GM21447 (cell line): ENCODE measurements at regions not wholly inside any gene's neighbourhood (a gene's known extent, or its start where the extent isn't known, plus 50 kb on each side); places are given as distances from the start of the nearest gene placed in this dataset.
"Not testable (repeated sequence)": the region's sequence is repeated elsewhere in the genome, so short reads cannot be mapped to it uniquely, and the experiment has no call there.

Source experiments
- ATAC-seq: cut with Tn5 transposase; IDR thresholded peaks from one replicate; pipeline ENCODE4 v1.9.1; 2021; ENCODE audit not compliant: unreplicated experiment

GRCh38 chr2:228599781-228600180 is 418.3 kb upstream of the SPHKAP start:
- ATAC-seq = no peak

- ATAC-seq = no peak
Observed at GRCh38 chr2:228599297-228599696, 417.8 kb upstream of the SPHKAP start.

DNA sequence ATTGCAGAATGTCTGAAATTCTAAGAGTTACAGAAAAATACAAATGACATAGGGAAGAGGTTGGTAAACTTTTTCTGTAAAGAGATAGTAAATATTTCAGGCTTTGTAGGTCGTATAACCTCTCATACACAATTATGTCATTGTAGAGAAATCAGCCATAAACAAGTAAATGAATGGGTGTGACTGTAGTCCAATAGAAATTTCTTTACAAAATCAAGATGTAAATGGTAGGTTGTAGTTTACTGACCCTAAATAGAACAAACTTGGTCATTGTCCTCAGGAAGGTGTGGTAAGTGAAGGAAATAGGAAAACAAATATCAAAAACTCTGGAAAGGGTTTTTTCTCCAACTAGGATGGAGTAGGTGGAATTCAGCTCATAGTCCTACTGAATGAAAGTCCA is 415.5 kb upstream of the SPHKAP start:
- ATAC-seq = no peak

DNA sequence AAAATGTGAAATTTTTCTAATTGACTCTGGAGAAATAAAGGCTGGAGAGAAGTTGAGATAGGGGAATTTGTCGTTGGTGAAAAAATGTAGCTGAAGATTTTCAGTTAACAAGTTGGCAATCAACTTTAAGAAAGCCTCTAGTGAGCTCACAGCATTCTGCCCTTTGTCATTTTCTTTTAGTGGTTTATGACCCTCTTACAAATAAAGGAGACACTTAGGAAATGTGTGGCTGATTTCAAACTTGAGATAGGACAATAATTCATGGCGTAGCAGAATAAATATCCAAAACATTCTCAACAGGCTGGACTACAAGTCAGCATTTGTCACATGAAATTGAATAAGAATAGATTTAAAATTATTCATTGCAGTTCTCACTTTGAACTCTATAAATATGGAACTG is 412.5 kb upstream of the SPHKAP start:
- ATAC-seq = no peak

- no peak for ATAC-seq
Observed at GRCh38 chr2:228592925-228593324, 411.4 kb upstream of the SPHKAP start.

- peak; percentile 89 for ATAC-seq
Observed at GRCh38 chr2:228590681-228591080, 409.2 kb upstream of the SPHKAP start.

DNA sequence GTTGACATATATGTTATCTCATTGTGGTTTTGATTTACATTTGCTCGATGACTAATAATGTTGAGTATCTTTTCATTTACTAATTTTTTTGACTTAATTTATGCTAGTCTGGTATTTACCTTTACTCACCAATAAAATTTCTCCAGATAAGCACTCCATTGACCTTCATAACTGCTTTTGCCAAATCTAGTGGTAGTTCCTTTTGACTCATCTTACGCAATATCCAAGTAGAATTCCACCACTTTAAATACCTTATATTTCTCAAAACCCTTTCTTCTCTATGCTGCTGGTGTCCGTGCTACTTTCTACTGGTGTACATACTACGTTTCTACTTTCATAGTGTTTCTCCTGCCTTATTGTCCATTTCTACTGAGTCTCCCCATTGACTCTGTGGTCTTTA is 407.6 kb upstream of the SPHKAP start:
- no peak for ATAC-seq

DNA sequence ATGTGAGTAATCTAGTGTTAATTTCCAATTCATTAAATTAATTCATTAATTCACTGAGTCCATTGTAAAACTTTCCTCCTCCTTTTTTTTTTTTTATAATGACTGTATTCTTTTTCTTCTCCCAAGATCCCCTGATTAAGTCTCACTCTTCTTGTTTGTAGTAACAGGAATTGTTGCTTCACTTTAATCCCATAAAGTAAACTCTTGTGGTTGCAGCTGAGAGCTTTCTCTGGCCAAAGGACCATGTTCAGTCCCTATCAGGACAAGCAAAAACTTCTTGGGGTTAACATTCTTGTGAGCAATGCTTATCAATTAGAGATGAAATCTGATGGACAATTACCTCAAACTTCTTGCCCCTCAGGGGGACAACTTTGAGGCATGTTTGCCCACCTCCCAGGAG is 400.2 kb upstream of the SPHKAP start:
- no peak for ATAC-seq

DNA sequence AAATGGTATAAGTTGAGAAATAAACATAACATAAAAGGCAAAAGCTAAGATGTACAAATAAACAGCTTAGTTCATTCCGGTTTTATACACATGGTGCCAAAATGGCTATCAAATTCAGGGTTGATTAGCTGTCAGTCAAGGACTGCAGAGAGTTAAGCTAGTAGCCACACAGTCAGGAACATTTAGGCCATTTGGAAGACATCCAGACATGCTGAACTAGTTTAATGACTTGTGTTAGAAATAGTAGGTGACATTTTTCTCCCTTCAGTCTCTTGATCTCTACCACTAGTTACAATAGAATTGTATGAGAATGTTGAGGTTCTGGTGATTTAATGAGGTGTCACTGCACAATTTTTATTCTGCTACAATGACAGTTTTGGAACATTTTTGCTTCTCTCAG is 394.4 kb upstream of the SPHKAP start:
- ATAC-seq = no peak

GRCh38 chr2:228568275-228568674 is 386.8 kb upstream of the SPHKAP start:
- ATAC-seq = not testable (repeated sequence)

- ATAC-seq = no peak
Observed at GRCh38 chr2:228561816-228562215, 380.3 kb upstream of the SPHKAP start.

DNA sequence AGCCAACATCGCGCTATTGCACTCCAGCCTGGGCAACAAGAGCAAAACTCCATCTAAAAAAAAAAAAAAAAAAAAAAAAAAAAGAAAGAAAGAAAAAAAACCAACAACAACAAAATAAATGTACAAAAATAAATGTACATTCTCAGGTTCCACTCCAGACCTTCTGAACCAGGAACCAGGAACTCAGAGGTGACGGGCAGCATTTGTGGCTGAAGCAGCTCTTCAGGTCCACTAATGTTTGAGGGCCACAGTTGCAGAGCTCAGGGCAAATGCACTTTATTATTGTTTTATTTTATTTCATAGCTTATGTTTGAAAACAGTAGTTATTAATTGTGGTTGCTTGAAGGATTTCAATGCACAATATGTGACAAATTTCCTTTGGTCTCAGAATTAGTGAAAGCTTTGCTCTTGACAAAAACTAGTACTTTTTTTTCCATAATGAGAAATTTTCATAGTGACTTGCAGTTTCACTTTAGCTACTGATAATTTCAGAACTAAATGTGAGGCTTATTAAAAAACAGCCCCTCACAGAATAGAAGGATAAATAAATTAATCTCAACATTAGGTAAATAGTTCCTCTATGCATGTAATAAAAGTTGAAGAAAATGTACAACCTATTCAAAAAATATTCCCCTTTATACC is 378.4 kb upstream of the SPHKAP start:
- ATAC-seq = no peak

GRCh38 chr2:228556717-228557116 is 375.2 kb upstream of the SPHKAP start:
- no peak for ATAC-seq

GRCh38 chr2:228549441-228550007 is 368.0 kb upstream of the SPHKAP start:
- ATAC-seq = no peak

GRCh38 chr2:228548230-228548629 is 366.7 kb upstream of the SPHKAP start:
- no peak for ATAC-seq

DNA sequence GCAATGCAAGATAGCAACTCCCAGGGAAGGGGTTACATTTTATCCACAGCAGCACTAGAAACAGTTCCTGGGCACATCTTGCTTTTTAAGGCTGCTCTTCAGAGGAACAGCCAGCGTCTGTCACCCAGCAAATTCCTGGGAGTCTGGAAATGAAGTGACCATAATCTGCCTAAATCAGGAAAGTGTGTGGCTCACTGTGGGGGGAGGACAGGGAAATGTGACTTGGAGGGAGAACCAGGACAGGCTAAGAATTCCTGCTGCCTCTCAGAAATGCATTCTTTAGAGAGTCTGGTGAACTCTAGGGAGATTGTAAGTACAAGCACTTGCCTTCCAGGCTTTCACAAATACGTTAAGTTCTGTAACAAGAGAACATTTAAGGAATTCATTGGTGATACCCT is 364.3 kb upstream of the SPHKAP start:
- ATAC-seq = no peak

DNA sequence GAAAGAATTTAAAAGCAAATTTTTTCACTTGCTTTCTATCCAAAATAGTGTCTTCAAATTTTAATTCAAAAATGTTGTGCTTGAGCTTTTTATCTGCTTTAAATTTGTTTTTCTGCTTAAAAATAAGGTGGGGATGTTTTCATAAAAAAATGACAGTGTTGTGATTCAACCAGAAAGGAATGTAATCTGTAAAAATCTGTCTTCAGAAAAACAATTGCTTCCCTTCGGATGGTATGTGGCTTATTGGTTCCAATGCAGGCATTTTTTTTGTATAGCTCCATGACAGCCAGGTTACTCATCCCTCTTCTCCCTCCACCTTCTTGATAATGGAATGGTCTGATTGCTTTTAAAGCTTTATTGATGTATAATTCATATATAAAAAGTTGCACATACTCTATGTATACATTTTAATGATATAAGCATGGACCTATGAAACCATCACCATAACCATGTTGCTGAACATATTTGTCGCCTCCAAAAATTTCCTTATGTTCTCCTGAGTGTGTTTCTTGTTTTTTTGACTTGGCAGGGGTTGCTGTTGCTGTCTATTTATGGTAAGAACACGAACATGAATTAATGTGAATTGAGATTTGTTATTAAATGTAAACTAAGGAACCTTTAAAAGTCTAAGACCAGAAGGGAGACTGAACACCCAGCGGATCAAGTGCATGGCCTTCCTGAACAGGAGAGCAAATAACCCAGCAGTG is 363.7 kb upstream of the SPHKAP start:
- ATAC-seq = no peak

DNA sequence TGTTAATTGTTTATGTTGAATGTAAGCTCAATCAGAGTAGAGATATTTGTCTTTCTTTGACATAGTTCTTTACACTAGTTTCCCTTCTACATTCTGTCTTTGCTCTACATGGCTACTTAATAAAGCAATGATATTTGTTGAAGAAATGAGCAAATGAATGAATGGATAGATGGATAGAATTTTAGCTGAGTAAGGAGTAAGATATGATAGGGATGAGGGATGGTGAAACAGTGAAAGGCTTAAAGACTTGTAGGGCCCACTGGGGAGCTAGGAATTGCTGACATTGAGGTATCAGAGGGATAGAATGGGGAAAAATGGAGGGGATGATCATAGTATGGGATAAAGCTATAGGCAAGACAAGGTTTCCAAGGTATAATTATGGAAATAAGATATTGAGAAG is 361.6 kb upstream of the SPHKAP start:
- no peak for ATAC-seq

GRCh38 chr2:228542277-228542676 is 360.8 kb upstream of the SPHKAP start:
- no peak for ATAC-seq

- ATAC-seq = no peak
Observed at GRCh38 chr2:228541789-228542188, 360.3 kb upstream of the SPHKAP start.

DNA sequence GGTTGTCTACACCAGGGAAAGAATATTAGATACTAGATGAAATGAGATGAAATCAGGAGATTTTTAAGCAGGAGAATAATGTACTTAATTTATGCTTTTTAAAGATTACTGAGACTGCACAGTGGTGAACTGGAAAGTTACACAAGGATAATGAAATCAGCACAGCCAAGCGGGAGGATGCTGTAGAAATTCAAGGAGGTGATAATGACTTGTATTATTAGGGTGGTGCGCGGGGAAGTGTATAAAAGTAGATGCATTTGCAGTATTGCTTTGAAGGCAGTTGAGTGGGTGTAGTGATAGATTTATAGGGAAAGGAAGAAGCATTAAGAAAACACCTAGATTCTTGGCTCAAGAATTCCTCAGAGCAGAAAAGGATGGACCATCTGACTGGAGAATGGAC is 359.5 kb upstream of the SPHKAP start:
- ATAC-seq = no peak

DNA sequence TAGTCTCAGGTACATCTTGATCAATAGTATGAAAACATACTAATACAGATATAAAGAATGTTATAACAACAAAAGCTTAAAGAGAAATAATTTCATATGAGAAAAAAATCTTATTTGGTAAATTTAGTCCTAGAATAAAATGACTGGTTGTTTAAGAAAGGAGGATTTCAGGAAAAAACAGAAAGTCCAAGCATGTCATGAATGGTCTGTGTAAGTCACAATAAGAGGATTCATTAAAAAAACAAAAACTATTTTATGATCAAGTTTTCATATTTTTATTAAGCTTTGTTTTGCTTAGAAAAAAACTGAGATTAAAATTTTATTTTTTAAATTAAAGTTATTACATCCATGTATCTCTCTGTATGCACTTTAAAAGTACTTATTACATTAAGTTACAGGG is 353.9 kb upstream of the SPHKAP start:
- no peak for ATAC-seq

DNA sequence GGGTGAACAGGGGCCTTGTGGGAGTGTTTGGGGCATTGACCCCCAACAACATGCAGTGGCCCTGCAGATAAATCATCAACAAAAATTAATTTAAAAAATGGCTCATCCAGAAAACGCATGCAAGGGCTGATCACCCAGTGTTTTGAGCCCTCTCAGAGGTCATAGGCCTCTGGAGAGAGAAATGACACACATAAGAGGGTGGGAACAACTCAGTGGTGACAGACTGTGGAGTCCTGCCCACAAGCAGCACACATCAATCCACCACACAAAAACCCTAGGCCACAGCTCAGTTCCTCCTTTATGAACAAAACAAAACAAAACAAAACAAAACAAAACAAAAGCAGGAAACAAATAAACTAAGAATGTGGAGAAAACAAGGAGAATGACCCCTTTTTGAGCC is 351.7 kb upstream of the SPHKAP start:
- no peak for ATAC-seq
